GM04503 (cell line): ENCODE measurements at regions not wholly inside any gene's neighbourhood (a gene's known extent, or its start where the extent isn't known, plus 50 kb on each side); places are given as distances from the start of the nearest gene placed in this dataset.
"Not testable (repeated sequence)": the region's sequence is repeated elsewhere in the genome, so short reads cannot be mapped to it uniquely, and the experiment has no call there.

Experiments used
- DNase-seq: peaks from one replicate; pipeline ENCODE4 v3.0.0-alpha.2; 2012; ENCODE audit warnings: low read depth

- peak; percentile 11 for DNase-seq
Observed at GRCh38 chr18:42545825-42546224, 569.7 kb downstream of the RIT2 start.

DNA sequence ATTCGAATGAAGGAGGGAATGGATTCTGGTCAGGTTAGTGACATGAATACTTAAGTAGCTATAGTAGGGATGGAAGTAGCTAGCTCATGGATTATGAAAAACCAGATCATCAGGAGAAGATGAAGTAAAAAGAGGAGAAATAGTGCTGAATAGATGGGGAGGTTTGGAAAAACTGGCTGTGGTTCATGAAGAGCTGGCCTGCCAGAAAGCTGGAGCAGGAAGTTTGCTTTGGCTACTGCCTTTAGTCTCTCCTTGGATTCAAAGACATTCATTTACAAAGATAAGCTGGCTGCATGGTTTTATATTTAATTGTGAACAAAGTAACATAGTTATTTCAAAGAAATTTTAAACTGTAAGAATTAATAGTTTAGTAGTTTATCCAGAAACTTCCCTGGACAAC lies 567.0 kb downstream of the RIT2 start:
- no peak for DNase-seq

DNA sequence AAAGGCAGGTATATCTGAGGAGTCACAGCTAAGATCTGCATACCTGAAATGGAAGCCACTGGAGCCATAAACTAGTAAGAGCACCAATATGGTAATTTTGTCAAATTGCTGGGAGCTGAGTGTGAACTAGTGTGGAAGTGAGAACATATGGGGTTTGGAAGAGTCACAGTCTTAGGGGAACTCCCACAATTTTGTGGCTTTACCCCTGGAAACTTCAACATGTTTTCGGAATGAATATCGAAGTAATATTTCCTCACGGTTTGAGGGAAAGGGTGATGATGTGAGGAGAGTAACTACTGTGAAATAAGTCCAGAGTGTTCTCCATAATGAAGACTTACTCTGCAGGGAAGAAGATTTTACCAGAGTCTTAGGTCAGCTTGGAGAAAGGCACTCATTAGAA lies 565.9 kb downstream of the RIT2 start:
- DNase-seq = peak; percentile 24

GRCh38 chr18:42552559-42552958 lies 562.9 kb downstream of the RIT2 start:
- DNase-seq = not testable (repeated sequence)

GRCh38 chr18:42559069-42559690 lies 556.3 kb downstream of the RIT2 start:
- DNase-seq = no peak

DNA sequence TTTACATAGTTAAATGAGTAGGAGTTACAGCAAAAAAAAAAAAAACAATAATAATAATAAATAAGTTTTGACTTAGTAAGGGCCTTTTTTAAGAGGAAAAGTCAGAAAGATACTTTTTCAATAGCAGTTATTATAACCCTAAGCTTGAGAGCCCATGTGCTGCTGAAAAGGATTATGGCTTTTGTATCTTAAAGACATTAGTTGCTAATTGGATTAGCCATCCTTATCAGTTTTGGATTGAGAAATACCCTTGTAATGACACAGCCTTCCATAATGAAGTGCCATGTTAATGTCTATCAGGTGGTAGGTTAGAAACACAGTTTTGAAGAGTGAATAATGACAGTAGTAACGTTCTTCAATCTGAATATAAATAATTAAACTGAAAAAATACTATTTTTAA lies 554.0 kb downstream of the RIT2 start:
- no peak for DNase-seq

DNA sequence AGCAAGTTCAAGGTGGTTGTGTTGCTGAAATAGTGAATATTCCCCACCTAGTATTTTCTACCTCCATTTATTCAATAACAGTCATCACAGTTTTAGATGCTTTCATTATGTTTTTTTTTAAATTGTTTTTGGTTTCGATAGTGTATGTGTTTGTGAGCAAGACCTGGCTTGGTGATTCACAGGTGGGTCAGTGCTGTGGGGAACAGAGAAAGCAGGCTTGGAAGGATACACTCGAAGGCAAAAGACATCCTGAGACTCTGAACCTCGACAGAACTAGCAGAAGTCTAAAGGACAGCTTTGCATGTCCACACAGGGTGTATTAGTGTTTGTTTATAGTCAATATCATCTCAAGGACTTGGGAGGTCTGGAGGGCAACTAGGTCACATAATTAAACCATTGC lies 551.5 kb downstream of the RIT2 start:
- no peak for DNase-seq

DNA sequence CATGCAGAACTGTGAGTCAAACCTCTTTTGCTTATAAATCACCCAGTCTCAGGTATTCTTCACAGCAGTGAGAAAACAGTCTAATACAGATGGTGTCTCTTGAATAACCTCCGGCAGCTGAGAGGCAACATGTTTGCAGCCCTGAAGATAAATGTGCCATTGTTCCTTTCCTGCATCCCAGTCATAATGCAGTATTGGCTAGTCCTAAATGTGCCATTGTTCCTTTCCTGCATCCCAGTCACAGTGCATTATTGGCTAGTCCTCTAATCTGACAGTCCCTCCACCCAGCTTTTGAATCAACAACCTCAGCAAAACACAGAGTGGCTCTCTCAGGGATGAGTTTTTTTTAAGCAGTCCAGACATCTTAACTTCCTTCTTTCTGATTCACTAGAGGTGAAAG lies 550.7 kb downstream of the RIT2 start:
- no peak for DNase-seq

GRCh38 chr18:42568773-42569172 lies 546.7 kb downstream of the RIT2 start:
- no peak for DNase-seq

DNA sequence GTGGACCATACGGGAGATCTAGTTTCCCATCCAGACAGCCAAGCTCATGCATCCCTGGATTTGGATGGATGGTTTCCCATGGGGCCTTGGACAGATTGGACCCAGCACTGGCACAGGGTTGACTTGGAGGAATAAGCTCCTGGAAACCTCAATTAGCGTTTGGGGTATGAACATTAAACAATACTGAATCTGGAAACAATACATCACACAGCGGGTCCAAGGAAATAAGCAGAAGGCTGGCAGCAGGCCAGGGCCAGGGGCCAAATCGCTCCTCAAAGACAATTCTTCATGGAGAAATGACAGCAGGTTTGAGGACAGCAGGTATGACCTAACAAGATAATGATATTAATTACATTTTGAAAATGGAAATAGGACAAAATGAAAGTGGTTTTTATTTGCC lies 540.6 kb downstream of the RIT2 start:
- DNase-seq = no peak

- DNase-seq = no peak
Observed at GRCh38 chr18:42576124-42576523, 539.4 kb downstream of the RIT2 start.

- DNase-seq = peak; percentile 31
Observed at GRCh38 chr18:42578792-42579191, 536.7 kb downstream of the RIT2 start.

DNA sequence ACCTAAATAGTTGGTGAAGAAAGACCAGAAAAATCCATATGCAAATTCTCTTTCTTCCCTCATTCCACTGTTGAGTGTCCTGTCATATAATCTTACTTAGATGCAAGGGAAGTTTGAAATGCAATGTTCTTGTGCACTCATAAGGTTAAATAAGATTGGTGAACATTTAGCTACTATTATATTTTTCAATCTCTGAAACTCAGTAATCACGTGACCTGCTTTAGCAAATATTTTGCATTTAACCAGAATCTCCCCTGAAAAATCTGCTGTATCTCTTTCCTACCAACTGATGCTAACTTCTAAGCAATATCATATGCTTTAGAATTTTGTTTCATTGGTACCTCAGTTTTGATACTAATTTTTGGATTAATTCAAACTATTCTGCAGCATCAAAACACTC lies 533.2 kb downstream of the RIT2 start:
- DNase-seq = no peak

DNA sequence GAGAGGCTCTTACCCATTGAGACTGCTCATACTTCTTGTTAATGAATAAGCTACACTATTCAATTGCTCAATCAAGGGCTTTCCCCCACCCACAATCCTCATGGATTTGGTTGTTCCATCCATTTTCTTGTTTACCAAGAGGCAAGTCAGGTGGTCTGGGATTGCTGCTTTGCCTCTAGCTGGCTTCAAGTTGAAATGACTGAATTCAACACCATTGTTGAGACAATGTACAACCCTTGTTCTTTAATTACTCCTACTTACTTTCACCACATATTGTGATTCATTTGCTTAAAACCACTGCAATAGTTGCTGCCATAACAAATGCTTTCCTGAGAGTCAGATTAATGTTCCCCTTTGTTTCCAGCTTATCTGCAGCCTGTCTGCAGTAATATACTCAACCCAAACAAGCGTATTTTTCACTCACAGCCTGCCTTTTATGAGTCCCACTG lies 532.2 kb downstream of the RIT2 start:
- no peak for DNase-seq

GRCh38 chr18:42586601-42587000 lies 528.9 kb downstream of the RIT2 start:
- no peak for DNase-seq

GRCh38 chr18:42588786-42589185 lies 526.7 kb downstream of the RIT2 start:
- DNase-seq = no peak

DNA sequence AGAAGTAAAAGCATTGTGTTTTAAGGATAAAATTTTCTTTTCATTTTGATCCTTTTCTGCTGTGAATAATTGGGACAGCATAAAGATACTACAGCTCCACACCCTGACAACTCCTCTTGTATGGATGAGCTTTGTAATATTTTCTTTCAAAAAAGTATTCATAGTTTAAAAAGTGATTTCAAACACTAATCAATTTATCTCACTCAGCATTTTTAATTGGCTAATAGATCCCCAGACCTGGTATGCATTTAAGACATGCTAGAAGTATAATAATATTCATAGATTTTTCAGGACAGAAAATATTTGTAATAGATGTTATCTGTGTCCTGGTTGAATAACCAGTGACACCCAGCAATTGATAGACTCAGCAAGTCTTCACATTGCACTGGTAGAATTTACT lies 510.7 kb downstream of the RIT2 start:
- no peak for DNase-seq

GRCh38 chr18:42606886-42607495 lies 508.5 kb downstream of the RIT2 start:
- DNase-seq = no peak

GRCh38 chr18:42611134-42611533 lies 504.4 kb downstream of the RIT2 start:
- no peak for DNase-seq

DNA sequence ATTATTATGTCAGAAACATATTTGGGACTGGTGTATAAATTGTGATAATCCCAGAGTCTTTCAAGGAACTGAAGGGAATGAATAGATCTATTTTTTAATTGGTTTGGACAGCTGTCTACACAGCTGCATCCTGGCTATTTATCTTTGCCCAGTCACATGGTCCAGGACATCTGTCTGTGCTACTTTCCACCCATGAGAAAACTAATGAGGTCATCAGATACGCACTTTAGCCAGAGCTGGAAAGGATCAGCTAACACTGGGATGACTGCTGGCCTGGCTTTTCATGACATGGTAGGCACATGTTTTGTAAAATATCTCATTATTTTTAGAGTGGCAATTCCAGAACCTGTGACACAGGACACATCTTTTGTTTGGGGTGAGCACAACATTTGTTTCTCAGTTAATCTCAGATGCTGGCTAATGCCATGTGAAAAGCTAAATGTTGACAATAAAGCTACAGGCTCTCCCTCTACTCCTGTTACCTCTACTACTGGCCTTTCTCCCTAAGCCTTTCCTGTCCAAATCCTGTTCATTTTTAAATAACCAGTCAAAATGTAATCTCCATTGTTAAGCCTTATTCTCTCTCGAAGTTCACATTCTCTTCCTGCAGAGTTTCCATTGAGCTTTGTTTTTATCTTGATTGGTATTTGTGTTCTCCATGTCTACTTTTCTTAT lies 500.7 kb downstream of the RIT2 start:
- DNase-seq = no peak

DNA sequence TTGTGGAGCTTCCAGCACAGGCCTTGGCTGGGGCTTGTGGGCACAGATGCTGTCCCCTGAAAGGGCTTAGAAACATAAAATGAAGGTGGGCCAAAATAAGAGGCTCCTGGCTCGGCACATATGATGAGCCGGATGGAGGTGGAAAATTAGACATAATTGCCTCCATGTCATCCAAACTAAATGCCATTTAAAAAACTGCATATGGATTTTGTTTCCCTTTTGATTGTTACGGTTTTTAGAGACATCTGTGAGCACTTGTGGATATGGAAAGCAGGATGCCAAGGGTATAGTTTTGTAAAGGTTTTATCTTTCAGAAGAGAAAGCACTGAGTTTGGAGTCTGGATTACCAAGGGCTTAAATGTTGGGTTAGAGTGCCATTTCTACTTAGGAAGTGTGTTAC lies 498.3 kb downstream of the RIT2 start:
- no peak for DNase-seq

GRCh38 chr18:42619771-42620170 lies 495.7 kb downstream of the RIT2 start:
- no peak for DNase-seq

GRCh38 chr18:42620657-42621056 lies 494.8 kb downstream of the RIT2 start:
- no peak for DNase-seq

DNA sequence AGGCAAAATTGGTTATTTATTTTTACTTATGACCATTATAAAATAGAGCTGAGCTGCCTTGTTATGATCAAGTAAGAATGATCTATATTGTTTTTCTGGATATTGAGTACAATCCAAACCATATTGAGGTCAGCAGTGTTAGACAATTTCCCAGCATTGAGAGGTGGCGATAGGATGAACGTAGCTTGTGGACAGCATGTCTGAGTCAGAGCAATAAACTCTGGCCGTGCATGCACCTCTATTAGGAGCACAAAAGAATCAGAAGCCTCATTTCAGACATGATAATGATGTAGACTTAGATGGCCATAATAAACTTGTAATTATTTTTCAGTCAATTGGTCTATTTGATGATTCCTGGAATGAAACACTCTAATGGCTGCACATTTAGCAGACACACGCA lies 491.6 kb downstream of the RIT2 start:
- DNase-seq = no peak
